B cell (primary cell): ENCODE measurements at regions not wholly inside any gene's neighbourhood (a gene's known extent, or its start where the extent isn't known, plus 50 kb on each side); places are given as distances from the start of the nearest gene placed in this dataset.
"Not testable (repeated sequence)": the region's sequence is repeated elsewhere in the genome, so short reads cannot be mapped to it uniquely, and the experiment has no call there.

Experiments
- ATAC-seq: fragments of 200-7000 bp; cut with Tn5 transposase; one replicate; pipeline ENCODE4 v1.10.0; 2021; ENCODE audit warnings: low read depth, mild to moderate bottlenecking, moderate number of reproducible peaks, moderate library complexity
- CTCF ChIA-PET: fragments of 350-600 bp; sonication (Branson Sonifier 250); formaldehyde crosslinking; loops from one replicate; lab custom pipeline; 2021; ENCODE audit warnings: antibody characterized with exemption, inconsistent platforms; lab: Charles Lee
- POLR2A ChIA-PET: fragments of 350-600 bp; sonication (Branson Sonifier 250); formaldehyde crosslinking; loops from one replicate; lab custom pipeline; 2021; ENCODE audit warnings: antibody characterized with exemption; lab: Charles Lee
- DNase-seq: peaks from one replicate; pipeline ENCODE4 v3.0.0; 2013
- H2AFZ ChIP-seq: 2 replicates; pipeline ENCODE4 v1.6.1; 2012; ENCODE audit warnings: mild to moderate bottlenecking, low read depth, low read length; ENCODE audit not compliant: insufficient read depth, poor library complexity, severe bottlenecking
- H3K27ac ChIP-seq, 2 donors: 1 replicate in 1 of 2; 2 replicates in 1 of 2; pipeline ENCODE4 v1.5.1; 2012 to 2013; ENCODE audit warnings: low read length in 2 of 2, mild to moderate bottlenecking in 2 of 2, moderate library complexity in 1 of 2
- H3K27me3 ChIP-seq, 4 experiments: fragments of 200-600 bp in 1 of 4; sonication (generic) in 1 of 4; replicated peaks in 1 of 4; 1 replicate in 2 of 4; 2 replicates in 2 of 4; pipeline versions ENCODE4 v1.6.1 to v1.7.0; 2013 to 2016; ENCODE audit warnings: low read length in 3 of 4, mild to moderate bottlenecking in 2 of 4, mixed read lengths in 1 of 4, moderate library complexity in 1 of 4; ENCODE audit not compliant: insufficient read depth in 4 of 4, control insufficient read depth in 3 of 4; ENCODE audit errors: control extremely low read depth in 1 of 4
- H3K36me3 ChIP-seq, 2 experiments: replicated peaks in 1 of 2; 1 replicate in 1 of 2; 2 replicates in 1 of 2; pipeline versions ENCODE4 v1.6.1 to v1.7.1; 2013; ENCODE audit warnings: low read length in 1 of 2; ENCODE audit not compliant: insufficient read depth in 2 of 2, control insufficient read depth in 1 of 2; ENCODE audit errors: control extremely low read depth in 1 of 2, extremely low read depth in 1 of 2
- H3K4me1 ChIP-seq, 2 donors: fragments of 200-600 bp in 1 of 2; sonication (generic) in 1 of 2; 1 replicate in 1 of 2; 2 replicates in 1 of 2; pipeline versions ENCODE4 v1.5.1 to v1.6.1; 2013 to 2017; ENCODE audit warnings: low read length in 2 of 2; ENCODE audit not compliant: control insufficient read depth in 2 of 2, insufficient read depth in 2 of 2
- H3K4me2 ChIP-seq: replicated peaks from 2 replicates; pipeline ENCODE3; 2012; ENCODE audit warnings: mild to moderate bottlenecking, low read depth, low read length; ENCODE audit not compliant: poor library complexity, severe bottlenecking
- H3K4me3 ChIP-seq, 5 experiments: fragments of 200-600 bp in 1 of 5; sonication (generic) in 1 of 5; 1 replicate in 3 of 5; 2 replicates in 2 of 5; pipeline versions ENCODE4 v1.5.1 to v1.7.0; 2011 to 2016; ENCODE audit warnings: low read length in 4 of 5, mild to moderate bottlenecking in 4 of 5, low read depth in 2 of 5, control low read depth in 1 of 5, moderate library complexity in 1 of 5; ENCODE audit not compliant: insufficient read depth in 1 of 5; ENCODE audit errors: control extremely low read depth in 1 of 5, extremely low read depth in 1 of 5
- H3K79me2 ChIP-seq: fragments of 200-600 bp; sonication (generic); one replicate; pipeline ENCODE4 v1.6.0; 2016; ENCODE audit warnings: low read length; ENCODE audit not compliant: control insufficient read depth, insufficient read depth
- H3K9ac ChIP-seq: fragments of 200-600 bp; sonication (generic); 2 replicates; pipeline ENCODE4 v1.6.1; 2017; ENCODE audit warnings: mild to moderate bottlenecking, low read length, moderate library complexity
- H3K9me3 ChIP-seq, 3 donors: one replicate each; pipeline versions ENCODE4 v1.6.1 to v1.7.1; 2013; ENCODE audit warnings: low read length in 2 of 3; ENCODE audit not compliant: control insufficient read depth in 2 of 3, insufficient read depth in 1 of 3; ENCODE audit errors: control extremely low read depth in 1 of 3
- H4K20me1 ChIP-seq: 2 replicates; pipeline ENCODE4 v1.6.0; 2012; ENCODE audit warnings: mild to moderate bottlenecking, low read length; ENCODE audit not compliant: insufficient read depth, control insufficient read depth, poor library complexity, severe bottlenecking
- H3K27ac Mint-ChIP-seq: one replicate; pipeline ENCODE4 v1.8.0; 2021; ENCODE audit warnings: mixed read lengths
- H3K27me3 Mint-ChIP-seq: one replicate; pipeline ENCODE4 v1.8.0; 2021; ENCODE audit warnings: mixed read lengths
- H3K4me1 Mint-ChIP-seq: one replicate; pipeline ENCODE4 v1.8.0; 2021; ENCODE audit warnings: mixed read lengths
- H3K4me3 Mint-ChIP-seq: one replicate; pipeline ENCODE4 v1.8.0; 2021; ENCODE audit warnings: mixed read lengths
- H3K9me3 Mint-ChIP-seq: one replicate; pipeline ENCODE4 v1.8.0; 2022; ENCODE audit warnings: mixed read lengths; ENCODE audit not compliant: insufficient read depth
- CTCF ChIP-seq: fragments of 200-600 bp; IDR thresholded peaks from one replicate; pipeline ENCODE4 v1.8.0; 2022; ENCODE audit warnings: antibody characterized with exemption, mild to moderate bottlenecking
- EZH2 ChIP-seq: IDR thresholded peaks from 2 replicates; pipeline ENCODE4 v1.6.1; 2012; ENCODE audit warnings: borderline replicate concordance, low read depth, mild to moderate bottlenecking, moderate library complexity, low read length; ENCODE audit not compliant: insufficient read depth, poor library complexity, severe bottlenecking
- WGBS: methylation state at CpG from one replicate; pipeline ENCODE4 v1.1.5; 2013; ENCODE audit warnings: missing lambda C conversion rate; ENCODE audit not compliant: insufficient coverage; 5-methylcytosine and 5-hydroxymethylcytosine counted together
- intact Hi-C: fragments of 100-400 bp; cut with micrococcal nuclease; formaldehyde crosslinking; loops from one replicate; pipeline ENCODE4 v1.10.0; 2022

- Mint-ChIP-seq H3K4me1 (no peaks in the 10 kb centered on the region), H3K9me3 (peaks cover 16% of the 10 kb centered on the region), H3K27ac (no peak overlapping the region), H3K4me3 (no peak overlapping the region), H3K27me3 (peaks cover 6% of the 10 kb centered on the region)
- Histone ChIP-seq H3K9me3 (peaks cover 0 to 29% (median 15%) of the 10 kb centered on the region in 3 donors), H3K4me2 (no peak overlapping the region), H2AFZ (no peak overlapping the region), H3K4me3 (no peak overlapping the region), H3K4me1 (no peaks in the 10 kb centered on the region), H3K27ac (no peak overlapping the region), H3K36me3 (no peaks in the 10 kb centered on the region), H3K27me3 (no peaks in the 10 kb centered on the region), H3K9ac (no peak overlapping the region), H4K20me1 (no peaks in the 10 kb centered on the region), H3K79me2 (no peaks in the 10 kb centered on the region)
- ChIA-PET CTCF (interaction anchor here (0.6 kb wide), 1 partner anchor 1264 kb away, joined by 3 read pairs; no protein-coding TSS in a partner anchor), POLR2A (no interaction called here)
- intact Hi-C loops, result no loop called here
- TF ChIP-seq CTCF, result no peak
- TF ChIP-seq EZH2, result no peak
- 100% methylated on average over 1 of the region's 4 CpGs for WGBS
- ATAC-seq, result no peak
- DNase-seq, result no peak
These were observed 202.6 kb upstream of the ARL4C start for GRCh38 chr2:234699456-234699855.

- H4K20me1 ChIP-seq, H3K4me3 ChIP-seq, H3K36me3 ChIP-seq, DNase-seq, H3K27ac ChIP-seq, H3K4me1 ChIP-seq, H3K4me1 Mint-ChIP-seq, H3K79me2 ChIP-seq, H3K27me3 ChIP-seq, H2AFZ ChIP-seq, H3K9ac ChIP-seq, H3K4me3 Mint-ChIP-seq, CTCF ChIA-PET, H3K4me2 ChIP-seq, intact Hi-C loops, POLR2A ChIA-PET, ATAC-seq, H3K27ac Mint-ChIP-seq: not testable (repeated sequence)
- H3K27me3 Mint-ChIP-seq, result peaks cover 13% of the 10 kb centered on the region
- peaks cover 0 to 29% (median 15%) of the 10 kb centered on the region in 3 donors for H3K9me3 ChIP-seq
- H3K9me3 Mint-ChIP-seq, result peaks cover 16% of the 10 kb centered on the region
These were observed 200.5 kb upstream of the ARL4C start for GRCh38 chr2:234697300-234697876.
